ENCODE measurements at regions not wholly inside any gene's neighbourhood (a gene's known extent, or its start where the extent isn't known, plus 50 kb on each side); places are given as distances from the start of the nearest gene placed in this dataset.
"Not testable (repeated sequence)": the region's sequence is repeated elsewhere in the genome, so short reads cannot be mapped to it uniquely, and the experiment has no call there.

- no peak for DNase-seq
These were observed 86.7 kb upstream of the CTAGE1 start for GRCh38 chr18:22504251-22505030.

GRCh38 chr18:22505141-22505591 lies 87.5 kb upstream of the CTAGE1 start:
- no peak for DNase-seq

GRCh38 chr18:22507055-22507454 lies 89.3 kb upstream of the CTAGE1 start:
- DNase-seq = no peak

GRCh38 chr18:22509423-22509822 lies 91.7 kb upstream of the CTAGE1 start:
- no peak for DNase-seq

- DNase-seq = no peak
These were observed 93.0 kb upstream of the CTAGE1 start for GRCh38 chr18:22510697-22511096.

GRCh38 chr18:22513721-22514481 lies 96.2 kb upstream of the CTAGE1 start:
- DNase-seq = no peak

- no peak for DNase-seq
These were observed 96.9 kb upstream of the CTAGE1 start for GRCh38 chr18:22514655-22515054.

- DNase-seq = no peak
These were observed 97.5 kb upstream of the CTAGE1 start for GRCh38 chr18:22515250-22515649.

- DNase-seq = no peak
These were observed 99.6 kb upstream of the CTAGE1 start for GRCh38 chr18:22517356-22517755.

GRCh38 chr18:22521026-22521707 lies 103.5 kb upstream of the CTAGE1 start:
- DNase-seq = no peak

- DNase-seq = no peak
These were observed 105.8 kb upstream of the CTAGE1 start for GRCh38 chr18:22523481-22523880.

GRCh38 chr18:22524783-22525182 lies 107.1 kb upstream of the CTAGE1 start:
- no peak for DNase-seq

- no peak for DNase-seq
These were observed 107.6 kb upstream of the CTAGE1 start for GRCh38 chr18:22525313-22525712.

GRCh38 chr18:22525883-22526282 lies 108.2 kb upstream of the CTAGE1 start:
- DNase-seq = no peak

- no peak for DNase-seq
These were observed 110.6 kb upstream of the CTAGE1 start for GRCh38 chr18:22528291-22528690.

- DNase-seq = not testable (repeated sequence)
These were observed 117.0 kb upstream of the CTAGE1 start for GRCh38 chr18:22534706-22535105.

GRCh38 chr18:22536558-22536957 lies 118.8 kb upstream of the CTAGE1 start:
- no peak for DNase-seq

- DNase-seq = no peak
These were observed 120.7 kb upstream of the CTAGE1 start for GRCh38 chr18:22538426-22538825.

- DNase-seq = no peak
These were observed 121.5 kb upstream of the CTAGE1 start for GRCh38 chr18:22539051-22539765.

GRCh38 chr18:22541232-22541631 lies 123.5 kb upstream of the CTAGE1 start:
- no peak for DNase-seq

GRCh38 chr18:22542406-22542835 lies 124.7 kb upstream of the CTAGE1 start:
- DNase-seq = peak; percentile 25

- no peak for DNase-seq
These were observed 126.1 kb upstream of the CTAGE1 start for GRCh38 chr18:22543769-22544168.

- no peak for DNase-seq
These were observed 126.9 kb upstream of the CTAGE1 start for GRCh38 chr18:22544626-22545025.
